Nucleus accumbens (tissue), 56 donors: ENCODE measurements at regions not wholly inside any gene's neighbourhood (a gene's known extent, or its start where the extent isn't known, plus 50 kb on each side); places are given as distances from the start of the nearest gene placed in this dataset.
"Not testable (repeated sequence)": the region's sequence is repeated elsewhere in the genome, so short reads cannot be mapped to it uniquely, and the experiment has no call there.

Source experiments
- DNase-seq, 56 donors: peaks; one replicate each; lab custom pipeline; 2025; lab: John Stamatoyannopoulos, UW

DNA sequence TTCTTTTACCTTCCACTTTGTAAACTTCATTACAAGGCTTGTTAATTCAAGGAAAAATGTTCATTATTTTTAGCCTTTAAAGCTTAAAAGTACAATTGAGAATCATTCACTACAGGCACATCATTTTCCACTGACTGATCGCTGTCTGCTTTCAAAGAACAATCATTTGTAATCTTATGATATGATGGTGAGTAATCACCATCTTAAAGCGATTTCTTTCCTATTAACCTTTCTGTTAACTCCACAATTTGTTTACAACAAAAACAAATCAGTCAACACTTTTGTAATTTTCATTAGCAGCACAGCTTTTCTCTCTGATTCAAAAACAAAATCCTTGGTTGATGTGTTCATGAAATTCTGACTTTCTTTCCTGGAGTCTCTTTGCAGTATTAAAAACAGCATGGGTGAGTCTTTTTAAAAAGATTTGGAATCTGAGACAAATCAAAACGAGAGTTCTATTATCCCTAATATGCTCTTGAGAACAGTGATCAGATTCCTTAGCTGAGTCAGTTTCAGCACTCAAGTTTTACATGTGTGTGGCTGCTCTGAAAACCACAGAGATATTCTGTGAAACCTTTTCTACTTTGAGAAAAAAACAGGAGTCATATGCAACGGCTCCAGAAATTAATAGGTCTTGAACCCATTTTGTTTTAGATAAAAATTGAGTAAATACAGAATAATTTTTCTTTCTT is 145.8 kb upstream of the TMPRSS15 start:
- DNase-seq: no peak

GRCh38 chr21:18550361-18550760 is 146.8 kb upstream of the TMPRSS15 start:
- DNase-seq: no peak

DNA sequence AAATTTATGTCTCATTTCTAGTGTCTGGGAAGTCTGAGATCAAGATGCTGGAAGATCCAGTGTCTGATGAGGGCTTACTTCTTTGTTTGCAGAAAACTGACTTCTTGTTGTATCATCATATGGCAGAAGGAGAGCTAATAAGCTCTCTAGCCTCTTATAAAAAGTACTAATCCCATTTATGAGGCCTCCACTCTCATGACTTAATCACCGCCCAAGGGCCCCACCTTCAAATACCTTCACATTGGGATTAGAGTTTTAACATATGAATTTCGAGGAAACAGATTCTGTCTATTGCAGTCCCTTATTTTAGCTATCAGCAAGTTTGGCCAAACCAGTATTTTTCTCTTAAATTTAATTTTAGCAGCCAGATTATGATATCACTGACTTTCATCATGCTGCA is 150.2 kb upstream of the TMPRSS15 start:
- DNase-seq: no peak

GRCh38 chr21:18567770-18568169 is 164.2 kb upstream of the TMPRSS15 start:
- DNase-seq: not testable (repeated sequence)

- no peak for DNase-seq
These were observed 184.5 kb upstream of the TMPRSS15 start for GRCh38 chr21:18588001-18588662.

DNA sequence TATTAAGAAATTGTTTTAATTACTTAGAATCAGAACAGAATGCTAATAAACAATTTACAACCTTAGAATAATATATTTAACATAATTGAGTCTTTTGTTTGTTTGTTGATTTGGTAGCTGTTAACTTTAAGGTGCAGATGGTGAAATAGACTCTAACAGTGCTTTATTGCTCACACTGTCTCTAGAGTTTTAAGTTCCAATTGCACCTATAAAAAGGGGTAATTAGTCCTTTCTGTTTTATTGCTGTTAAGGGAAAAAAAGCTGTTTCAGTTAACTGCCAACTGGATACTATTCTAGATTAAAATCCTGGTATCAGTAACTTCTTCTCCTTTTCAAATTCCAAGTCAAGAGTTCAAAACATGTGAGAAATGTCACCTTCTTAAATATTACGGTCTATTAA is 197.6 kb upstream of the TMPRSS15 start:
- no peak for DNase-seq

DNA sequence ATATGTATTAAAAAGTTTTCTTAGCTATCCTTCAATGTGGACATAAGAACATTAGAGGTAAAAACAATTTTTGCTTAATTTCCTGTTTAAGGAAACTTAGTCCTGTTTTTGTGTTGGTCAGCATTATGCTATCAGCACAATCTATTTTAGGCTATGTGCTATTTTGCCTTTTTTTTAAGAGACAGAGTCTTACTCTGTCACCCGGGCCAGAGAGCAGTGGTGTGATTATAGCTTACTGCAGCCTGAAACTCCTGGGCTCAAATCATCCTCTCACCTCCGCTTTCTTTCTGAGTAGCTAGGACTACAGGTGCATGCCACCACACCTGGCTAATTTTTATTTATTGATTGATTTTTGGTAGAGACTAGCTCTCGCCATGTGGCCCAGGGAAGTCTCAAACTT is 199.1 kb upstream of the TMPRSS15 start:
- DNase-seq: no peak

DNA sequence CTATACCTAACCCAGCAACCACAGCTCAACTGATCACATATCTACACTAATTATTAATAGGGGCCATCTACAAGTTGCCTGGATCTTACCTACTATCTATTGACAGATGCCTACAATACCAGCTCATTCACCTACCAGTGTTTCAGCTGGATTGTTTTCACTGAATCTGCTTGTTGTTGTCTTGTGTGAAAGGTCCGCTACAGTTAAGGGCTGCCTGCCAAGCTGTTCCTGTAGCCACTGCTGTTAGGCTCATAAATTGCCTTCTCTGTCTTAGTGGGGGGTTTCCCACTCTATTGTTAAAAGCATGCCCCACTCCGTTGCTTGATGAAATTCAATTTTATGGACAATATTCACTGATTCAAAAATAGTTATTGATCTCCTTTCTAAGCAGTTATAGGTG is 199.7 kb upstream of the TMPRSS15 start:
- DNase-seq: no peak

DNA sequence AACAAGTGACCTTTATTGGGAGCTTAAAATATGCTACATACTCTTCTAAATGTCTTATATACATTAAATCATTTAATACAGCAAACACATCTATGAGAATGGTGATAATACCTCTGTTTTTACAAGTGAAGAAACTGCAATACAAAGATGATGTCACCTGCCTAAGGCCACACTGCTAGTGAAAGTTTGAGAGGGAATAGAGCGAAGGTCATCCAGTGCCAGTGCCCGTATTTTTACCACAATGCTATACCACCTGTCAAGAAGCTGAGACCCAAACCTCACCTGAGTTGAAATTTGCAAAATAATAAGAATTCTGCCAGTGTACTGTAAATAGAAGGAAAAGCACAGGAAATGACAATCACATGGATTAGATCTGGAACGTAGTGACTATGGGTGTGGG is 200.4 kb upstream of the TMPRSS15 start:
- DNase-seq: no peak

GRCh38 chr21:18608226-18608625 is 204.6 kb upstream of the TMPRSS15 start:
- DNase-seq: no peak

DNA sequence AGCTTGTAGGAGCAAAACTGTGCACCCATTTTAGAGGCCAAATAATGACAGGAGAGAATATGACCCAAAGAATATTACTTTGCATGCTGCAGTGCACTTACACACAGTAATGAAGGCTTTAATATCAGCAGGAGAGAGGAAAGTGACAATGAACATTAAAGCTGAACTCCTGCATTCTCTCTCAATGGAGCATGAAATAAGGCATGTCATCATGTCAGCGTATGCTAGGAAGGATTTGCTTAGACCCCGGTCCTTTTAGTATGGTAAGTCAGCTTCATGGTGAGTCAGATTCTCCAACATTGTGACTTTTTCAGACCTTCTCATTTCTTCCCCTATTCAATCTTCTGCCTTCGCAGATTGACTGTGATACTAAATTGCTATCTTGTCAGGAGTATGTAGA is 210.7 kb upstream of the TMPRSS15 start:
- no peak for DNase-seq

DNA sequence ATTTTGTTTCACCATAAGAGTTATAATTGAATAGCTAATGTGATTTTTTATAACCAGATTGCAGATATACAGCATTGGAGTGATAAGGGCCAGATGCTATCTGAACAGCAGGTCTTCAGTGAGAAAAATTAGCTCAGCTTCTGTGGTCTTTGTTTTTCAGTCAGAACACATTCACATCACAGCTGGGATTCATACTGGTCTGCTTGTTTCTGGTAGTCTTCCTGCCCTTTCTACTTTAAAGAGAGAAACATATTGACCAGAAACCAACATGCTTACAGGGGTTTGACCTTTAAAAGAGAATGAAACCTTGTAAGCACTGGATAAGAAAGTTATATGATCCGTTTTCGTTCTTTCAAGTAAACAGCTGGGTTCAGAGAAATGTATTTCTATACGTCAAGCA is 213.7 kb upstream of the TMPRSS15 start:
- DNase-seq: no peak

DNA sequence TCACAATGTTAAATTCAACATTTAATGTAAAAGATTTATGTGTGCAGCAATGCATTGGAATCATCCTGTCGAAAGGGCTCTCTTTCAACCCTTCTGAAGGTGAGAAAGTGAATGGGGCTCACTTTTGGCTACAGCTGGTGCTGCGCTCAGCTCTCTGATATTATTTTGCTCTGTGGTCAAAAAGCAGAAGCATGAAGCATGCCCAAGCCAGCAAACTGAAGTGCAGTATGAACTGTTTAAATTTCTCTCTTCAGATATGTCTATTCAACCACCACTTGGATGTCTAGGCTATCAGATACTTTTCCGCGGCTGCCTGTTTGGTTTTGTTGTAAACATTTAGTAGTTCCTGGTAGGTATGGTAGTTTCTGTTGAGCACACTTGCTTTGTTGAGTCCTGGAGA is 216.9 kb upstream of the TMPRSS15 start:
- no peak for DNase-seq

- DNase-seq: no peak
These were observed 218.8 kb upstream of the TMPRSS15 start for GRCh38 chr21:18622383-18622782.

GRCh38 chr21:18630446-18630845 is 226.9 kb upstream of the TMPRSS15 start:
- no peak for DNase-seq

- DNase-seq: no peak
These were observed 233.3 kb upstream of the TMPRSS15 start for GRCh38 chr21:18636897-18637296.

- DNase-seq: no peak
These were observed 242.5 kb upstream of the TMPRSS15 start for GRCh38 chr21:18646116-18646515.

DNA sequence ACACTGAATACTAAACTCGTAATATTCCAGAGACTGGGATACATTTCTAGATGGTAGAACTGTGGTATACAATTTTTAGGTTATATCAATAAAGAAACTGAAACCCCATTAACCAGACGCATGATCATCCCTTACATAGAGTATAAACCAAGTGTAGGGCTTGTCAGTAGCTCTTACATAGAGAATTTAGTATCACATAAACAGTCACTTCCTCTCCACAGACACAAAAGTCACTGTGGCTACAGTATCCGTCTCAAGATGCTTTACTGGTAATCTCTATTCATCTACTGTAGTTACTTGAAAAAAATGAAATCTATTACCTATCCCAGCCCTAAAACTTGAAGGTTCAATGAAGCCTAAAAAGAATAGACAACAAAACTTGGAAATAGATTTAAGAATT is 252.3 kb upstream of the TMPRSS15 start:
- no peak for DNase-seq

DNA sequence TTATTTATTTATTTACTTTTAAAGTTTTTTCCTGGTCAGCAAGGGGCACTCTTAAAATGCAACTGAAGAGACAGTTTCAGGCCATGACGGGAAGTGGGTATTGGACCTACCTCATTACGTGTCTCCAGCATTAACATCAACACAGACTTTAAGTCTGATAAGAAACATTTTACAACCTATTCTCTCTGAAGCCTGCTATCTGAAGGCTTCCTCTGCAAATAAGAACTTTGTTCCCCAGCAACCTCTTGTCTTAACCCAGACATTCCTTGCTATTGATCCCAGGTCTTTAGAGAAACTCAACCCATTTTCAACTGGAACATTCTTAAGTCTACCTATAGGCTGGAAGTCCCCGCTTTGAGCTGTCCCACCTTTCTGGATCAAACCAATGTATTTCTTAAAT is 258.3 kb upstream of the TMPRSS15 start:
- no peak for DNase-seq

- DNase-seq: no peak
These were observed 260.1 kb upstream of the TMPRSS15 start for GRCh38 chr21:18663663-18664062.

DNA sequence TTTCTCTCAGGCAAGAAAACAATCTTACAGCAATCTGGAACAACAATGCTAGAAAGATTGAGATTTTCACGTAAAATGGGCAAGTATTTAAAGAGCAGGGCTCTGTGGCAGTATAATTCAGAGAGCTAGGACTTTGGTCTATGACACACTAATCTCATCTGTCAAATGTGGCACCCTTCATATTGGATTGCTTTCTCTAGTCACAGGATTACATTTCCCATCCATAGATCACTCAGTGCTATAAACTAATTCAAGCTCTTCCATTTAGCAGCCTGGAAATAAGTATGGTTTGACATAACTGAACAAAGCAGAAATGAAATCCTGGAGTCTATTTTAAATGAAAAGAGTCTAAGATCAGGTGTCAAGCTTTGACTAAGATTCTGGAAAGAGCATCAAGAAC is 263.1 kb upstream of the TMPRSS15 start:
- DNase-seq: no peak

GRCh38 chr21:18673789-18674188 is 270.2 kb upstream of the TMPRSS15 start:
- no peak for DNase-seq

DNA sequence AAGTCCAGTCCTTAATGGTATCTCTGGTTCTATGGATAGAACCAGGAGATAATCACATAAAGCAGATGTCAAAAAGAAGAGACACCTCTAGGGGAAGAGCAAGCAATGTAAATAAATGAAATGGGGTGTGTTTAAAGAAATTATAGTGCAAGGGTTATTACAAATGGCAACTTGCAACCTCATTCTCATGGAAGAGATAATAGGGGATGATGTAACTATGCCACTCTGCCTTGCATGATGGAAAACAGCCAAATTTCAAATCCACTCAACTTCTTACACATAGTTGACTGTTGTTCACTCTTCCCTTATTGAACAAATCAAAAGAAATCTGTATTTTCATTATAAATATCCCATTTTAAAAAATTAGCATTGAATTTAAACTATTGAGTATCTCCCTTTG is 274.0 kb upstream of the TMPRSS15 start:
- no peak for DNase-seq
